ENCODE measurements at regions not wholly inside any gene's neighbourhood (a gene's known extent, or its start where the extent isn't known, plus 50 kb on each side); places are given as distances from the start of the nearest gene placed in this dataset.

DNA sequence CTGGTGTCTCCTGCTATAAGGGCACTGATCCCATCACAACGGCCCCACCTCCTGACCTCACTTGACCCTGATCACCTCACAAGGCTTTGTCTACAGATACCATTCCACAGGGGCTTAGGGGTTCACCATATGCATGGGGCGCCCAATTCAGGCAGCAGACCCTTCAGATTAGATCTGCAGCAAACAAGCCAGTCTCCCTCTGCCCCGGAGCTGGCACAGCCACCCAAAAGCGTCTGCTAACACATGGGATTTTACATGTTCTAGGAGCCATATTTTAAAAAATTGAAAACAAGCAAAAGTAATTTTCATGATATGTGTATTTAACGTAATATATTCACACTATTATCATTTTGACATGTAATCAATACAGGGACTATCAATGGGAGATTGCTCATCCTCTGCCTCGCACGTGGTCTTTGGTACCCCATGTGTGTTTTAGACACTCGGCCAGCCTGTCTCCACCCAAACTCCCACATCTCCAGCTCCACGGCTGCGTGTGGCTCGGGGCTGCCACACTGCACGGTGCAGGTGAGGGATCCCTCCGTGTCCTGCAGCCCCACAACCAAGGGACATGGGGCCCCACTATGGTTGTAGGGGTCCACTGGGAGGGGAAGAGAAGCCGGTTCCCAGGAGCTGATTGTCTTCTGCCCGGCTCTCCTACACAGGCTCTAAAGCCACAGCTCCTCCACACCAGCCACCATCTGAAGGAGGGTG is 107.6 kb downstream of the RBFOX3 start:
- TF ChIP-seq, protein P1, sequence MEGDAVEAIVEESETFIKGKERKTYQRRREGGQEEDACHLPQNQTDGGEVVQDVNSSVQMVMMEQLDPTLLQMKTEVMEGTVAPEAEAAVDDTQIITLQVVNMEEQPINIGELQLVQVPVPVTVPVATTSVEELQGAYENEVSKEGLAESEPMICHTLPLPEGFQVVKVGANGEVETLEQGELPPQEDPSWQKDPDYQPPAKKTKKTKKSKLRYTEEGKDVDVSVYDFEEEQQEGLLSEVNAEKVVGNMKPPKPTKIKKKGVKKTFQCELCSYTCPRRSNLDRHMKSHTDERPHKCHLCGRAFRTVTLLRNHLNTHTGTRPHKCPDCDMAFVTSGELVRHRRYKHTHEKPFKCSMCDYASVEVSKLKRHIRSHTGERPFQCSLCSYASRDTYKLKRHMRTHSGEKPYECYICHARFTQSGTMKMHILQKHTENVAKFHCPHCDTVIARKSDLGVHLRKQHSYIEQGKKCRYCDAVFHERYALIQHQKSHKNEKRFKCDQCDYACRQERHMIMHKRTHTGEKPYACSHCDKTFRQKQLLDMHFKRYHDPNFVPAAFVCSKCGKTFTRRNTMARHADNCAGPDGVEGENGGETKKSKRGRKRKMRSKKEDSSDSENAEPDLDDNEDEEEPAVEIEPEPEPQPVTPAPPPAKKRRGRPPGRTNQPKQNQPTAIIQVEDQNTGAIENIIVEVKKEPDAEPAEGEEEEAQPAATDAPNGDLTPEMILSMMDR (IDR thresholded peaks at IDR 0.05; ENCODE audit: low read length, missing control alignments): no peak
- no peak for DNase-seq (ENCODE audit: low read depth)
- no peak overlapping the region for H3K4me3 ChIP-seq (replicated peaks; ENCODE audit: low read depth, low read length)

DNA sequence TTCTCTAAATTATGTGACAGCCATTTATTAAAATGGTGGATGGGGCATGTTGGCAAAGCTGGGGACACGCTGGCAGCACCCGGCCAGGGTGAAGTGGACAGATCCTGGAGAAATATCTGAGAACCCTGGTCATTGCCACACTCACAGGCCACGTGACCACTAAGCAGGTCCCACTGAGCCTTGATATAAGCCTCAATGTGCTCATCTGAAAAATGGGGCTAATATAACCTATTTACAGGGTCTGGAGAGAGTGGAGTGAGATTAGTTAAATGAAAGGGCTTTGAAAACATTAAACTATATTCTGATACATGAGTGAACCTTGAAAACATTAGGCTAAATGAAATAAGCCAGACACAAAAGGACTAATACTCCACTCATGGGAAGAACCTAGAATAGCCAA is 108.9 kb downstream of the RBFOX3 start:
- TF ChIP-seq, protein P1 (IDR thresholded peaks at IDR 0.05; ENCODE audit: low read length, missing control alignments): no peak
- H3K4me3 ChIP-seq (replicated peaks; ENCODE audit: low read depth, low read length): no peak overlapping the region
- DNase-seq (ENCODE audit: low read depth): no peak

DNA sequence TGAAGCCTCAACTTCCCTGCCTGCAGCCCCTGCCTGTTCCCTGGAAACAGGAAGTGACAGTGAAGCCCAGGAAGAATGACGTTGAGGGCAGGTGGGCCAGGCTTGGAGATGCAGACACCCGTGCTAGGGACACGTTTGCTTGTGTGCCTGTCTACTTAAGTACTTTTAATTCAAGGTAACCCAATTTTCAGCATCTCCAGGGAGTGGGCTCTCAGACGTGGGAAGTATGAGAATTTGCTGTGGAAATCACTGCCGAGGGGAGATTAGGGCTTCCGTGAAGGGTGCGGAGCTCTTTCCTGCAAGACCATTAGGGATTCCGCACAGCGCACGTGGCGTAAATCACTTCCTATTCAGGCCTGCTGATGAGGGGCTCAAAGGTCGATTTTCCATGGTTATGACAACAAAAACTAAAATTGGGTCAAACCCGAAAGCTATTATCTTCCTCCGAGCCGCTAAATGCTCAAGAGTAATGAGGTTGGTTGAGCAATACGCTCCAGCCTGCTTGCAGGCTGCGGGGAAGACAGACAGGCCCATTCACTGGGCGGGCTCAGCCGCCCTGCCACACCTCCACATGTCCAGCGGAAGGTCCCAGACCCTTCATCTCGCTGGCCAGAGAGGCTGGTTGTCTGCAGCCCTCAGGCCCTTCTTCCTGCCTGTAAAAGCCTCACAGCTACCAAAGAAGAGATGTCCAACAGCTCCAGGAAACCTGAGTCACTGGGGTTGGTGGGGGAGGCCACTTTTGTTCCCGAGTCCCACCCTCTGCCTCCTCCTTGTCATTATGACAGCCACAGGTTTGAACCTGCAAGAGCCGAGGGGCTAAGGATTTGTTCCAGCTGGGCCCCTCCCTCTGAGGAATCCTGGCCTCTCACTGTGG is 109.9 kb downstream of the RBFOX3 start:
- no peak overlapping the region for H3K4me3 ChIP-seq (replicated peaks; ENCODE audit: low read depth, low read length)
- DNase-seq (ENCODE audit: low read depth): no peak
- TF ChIP-seq, protein P1 (IDR thresholded peaks at IDR 0.05; ENCODE audit: low read length, missing control alignments): no peak

DNA sequence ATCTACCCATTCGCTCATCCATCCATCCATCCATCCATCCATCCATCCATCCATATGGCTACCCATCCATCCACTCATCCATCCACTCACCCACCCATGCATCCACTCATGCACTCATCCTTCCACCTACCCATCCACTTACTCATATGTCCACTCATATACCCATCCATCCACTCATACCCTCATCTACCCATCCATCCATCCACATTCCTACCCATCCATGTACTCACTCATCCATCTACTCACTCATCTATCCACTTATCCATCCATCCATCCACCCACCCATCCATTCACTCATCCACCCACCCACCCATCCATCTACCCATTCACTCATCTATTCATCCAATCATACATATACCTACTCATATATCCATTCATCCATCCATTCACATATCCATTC is 112.0 kb downstream of the RBFOX3 start:
- TF ChIP-seq, protein P1 (IDR thresholded peaks at IDR 0.05; ENCODE audit: low read length, missing control alignments): no peak
- H3K4me3 ChIP-seq (replicated peaks; ENCODE audit: low read depth, low read length): no peak overlapping the region
- DNase-seq (ENCODE audit: low read depth): no peak

- no peak overlapping the region for H3K4me3 ChIP-seq (replicated peaks; ENCODE audit: low read depth, low read length)
- DNase-seq (ENCODE audit: low read depth): no peak
- TF ChIP-seq, protein P1 (IDR thresholded peaks at IDR 0.05; ENCODE audit: low read length, missing control alignments): no peak
These were observed 113.0 kb downstream of the RBFOX3 start for GRCh38 chr17:79497777-79498348.

GRCh38 chr17:79496422-79497005 is 114.3 kb downstream of the RBFOX3 start:
- TF ChIP-seq, protein P1 (IDR thresholded peaks at IDR 0.05; ENCODE audit: low read length, missing control alignments): no peak
- no peak overlapping the region for H3K4me3 ChIP-seq (replicated peaks; ENCODE audit: low read depth, low read length)
- no peak for DNase-seq (ENCODE audit: low read depth)

All from fibroblast of pulmonary artery (primary cell).